GM21723 (cell line): ENCODE measurements at regions not wholly inside any gene's neighbourhood (a gene's known extent, or its start where the extent isn't known, plus 50 kb on each side); places are given as distances from the start of the nearest gene placed in this dataset.
A peak's percentile ranks its signal among the peaks of the same experiment; 100 is the strongest.

Experiments used
- ATAC-seq: cut with Tn5 transposase; IDR thresholded peaks from one replicate; pipeline ENCODE4 v1.9.1; 2021; ENCODE audit warnings: mild to moderate bottlenecking, moderate library complexity; ENCODE audit not compliant: unreplicated experiment

DNA sequence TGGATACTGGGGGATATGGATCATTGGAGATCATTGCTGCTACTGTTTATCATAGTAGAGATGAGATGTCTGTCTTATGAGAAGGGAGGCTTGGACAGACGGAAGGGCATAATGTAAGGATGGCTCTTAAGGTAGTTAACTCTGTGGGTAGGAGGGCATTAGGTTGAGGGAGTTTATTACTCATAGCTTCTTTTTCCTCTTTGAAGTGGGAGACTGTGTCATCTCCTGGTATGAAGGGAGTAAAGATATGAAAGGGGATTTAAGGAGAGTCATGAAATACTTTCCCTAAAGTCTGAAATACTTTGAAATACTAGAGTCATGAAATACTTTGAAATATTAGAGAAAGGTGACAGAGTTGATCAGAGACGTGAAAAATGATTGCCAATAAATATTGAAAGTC lies 255.5 kb upstream of the PITX2 start:
- ATAC-seq: no peak

GRCh38 chr4:110878956-110879355 lies 256.1 kb upstream of the PITX2 start:
- ATAC-seq: no peak

DNA sequence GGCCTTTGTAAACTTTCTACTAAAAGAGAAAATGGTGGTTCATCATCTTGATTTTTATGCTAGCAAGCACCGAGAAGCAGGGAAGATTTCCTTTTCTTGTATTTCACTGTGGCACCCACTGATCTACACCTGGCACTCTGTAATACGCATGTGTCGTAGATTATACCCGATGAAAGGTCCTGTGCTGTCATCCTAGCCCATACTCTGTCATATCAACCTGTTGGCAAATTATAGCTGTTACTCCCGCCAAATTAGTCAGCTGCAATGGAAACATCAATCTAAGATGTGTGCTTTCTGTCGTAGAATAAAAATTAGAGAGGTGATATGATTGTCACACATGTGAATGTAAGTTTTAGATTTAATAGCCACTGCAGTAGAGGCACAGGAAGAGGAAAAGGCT lies 263.4 kb upstream of the PITX2 start:
- ATAC-seq: no peak

- no peak for ATAC-seq
Measured at GRCh38 chr4:110886856-110887255, 264.0 kb upstream of the PITX2 start.

GRCh38 chr4:110897784-110898183 lies 274.9 kb upstream of the PITX2 start:
- ATAC-seq: no peak

DNA sequence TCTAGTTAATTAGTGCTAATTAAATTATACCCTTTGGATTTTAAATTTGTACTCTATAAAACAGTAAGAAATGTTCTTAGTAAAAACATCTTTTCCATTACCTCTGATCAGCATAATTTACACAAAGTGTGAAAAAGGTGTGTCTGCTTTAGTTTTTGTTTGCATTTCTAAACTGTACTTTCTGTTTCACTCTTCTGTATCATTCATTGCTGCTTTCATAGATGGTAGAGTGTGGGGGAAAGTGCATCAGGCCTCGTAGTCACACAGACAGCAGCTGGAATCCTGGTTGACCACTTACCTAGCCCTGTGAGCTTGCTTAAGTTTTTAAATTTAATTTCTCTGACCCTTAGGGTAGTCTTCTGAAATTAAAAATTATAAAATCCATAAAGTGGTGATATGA lies 275.4 kb upstream of the PITX2 start:
- peak; percentile 66 for ATAC-seq

DNA sequence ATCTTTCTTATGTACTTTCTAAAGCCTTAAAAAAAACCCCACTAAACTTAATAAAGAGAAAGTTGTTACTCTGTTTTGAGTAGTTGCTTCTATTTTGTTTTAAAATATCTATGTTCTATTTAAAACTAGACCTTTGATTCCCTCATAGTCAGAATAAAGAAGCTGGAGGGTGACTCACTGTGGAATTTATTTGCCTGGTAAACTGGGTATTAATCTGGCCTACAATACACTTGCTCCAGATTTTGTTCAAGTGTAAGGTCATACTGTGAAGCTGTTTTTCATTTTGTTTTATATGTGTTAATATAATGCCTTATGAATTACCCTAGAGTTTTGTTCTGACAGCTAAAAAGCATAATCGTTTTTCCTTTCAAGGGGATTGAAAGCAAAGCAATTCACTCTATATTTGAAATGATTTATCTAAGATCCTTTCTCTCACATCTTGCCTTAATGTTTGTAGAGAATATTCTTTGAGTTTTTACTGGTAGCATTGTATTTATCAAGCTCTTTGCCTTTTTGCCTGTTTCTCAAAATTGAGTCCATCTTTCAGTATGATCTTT lies 277.4 kb upstream of the PITX2 start:
- no peak for ATAC-seq

GRCh38 chr4:110902500-110902899 lies 279.6 kb upstream of the PITX2 start:
- no peak for ATAC-seq

- no peak for ATAC-seq
Measured at GRCh38 chr4:110904435-110905065, 281.7 kb upstream of the PITX2 start.

- ATAC-seq: no peak
Measured at GRCh38 chr4:110905367-110905766, 282.5 kb upstream of the PITX2 start.

DNA sequence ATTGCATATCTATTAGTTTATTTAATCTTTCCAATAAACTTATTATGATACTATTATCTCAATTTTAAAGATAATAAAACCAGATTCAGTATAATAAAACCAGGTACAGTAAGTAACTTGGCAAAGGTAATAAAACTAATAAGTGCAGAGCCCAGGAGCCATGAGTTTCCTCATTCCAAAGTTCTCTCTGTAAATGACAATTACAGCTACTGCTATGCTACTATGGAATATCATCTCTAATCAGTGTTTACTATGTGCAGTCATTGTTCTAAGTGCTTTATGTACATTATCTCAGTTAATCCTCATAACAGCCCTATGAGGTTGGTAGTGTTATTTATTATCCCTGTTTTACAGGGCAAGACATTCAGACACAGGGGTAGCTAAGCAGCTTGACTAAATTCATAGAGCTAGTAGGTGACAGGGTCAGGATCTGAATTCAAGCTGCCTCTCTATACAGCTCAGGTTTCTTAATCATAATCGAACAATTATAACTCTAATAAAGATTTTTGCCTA lies 285.0 kb upstream of the PITX2 start:
- no peak for ATAC-seq

DNA sequence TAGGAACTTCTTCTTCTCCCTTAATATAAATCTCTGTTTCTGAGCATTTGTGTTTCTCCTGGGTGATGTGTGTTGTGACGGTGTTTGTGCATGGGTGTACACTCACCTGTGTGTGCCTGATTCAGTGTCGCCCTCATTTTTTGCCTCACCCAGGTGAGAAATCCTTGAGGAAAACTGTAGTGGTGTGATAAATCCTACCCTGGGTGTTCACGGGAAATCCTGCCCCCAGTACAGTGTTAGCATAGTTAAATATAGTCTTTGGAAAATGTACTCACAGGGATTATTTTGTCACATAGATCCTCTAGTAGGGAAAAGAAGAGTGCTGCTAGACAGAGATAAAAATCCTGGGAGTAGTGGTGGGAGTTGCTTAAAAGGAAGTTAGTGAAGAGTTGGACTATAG lies 291.9 kb upstream of the PITX2 start:
- no peak for ATAC-seq

GRCh38 chr4:110915301-110915700 lies 292.4 kb upstream of the PITX2 start:
- ATAC-seq: no peak

DNA sequence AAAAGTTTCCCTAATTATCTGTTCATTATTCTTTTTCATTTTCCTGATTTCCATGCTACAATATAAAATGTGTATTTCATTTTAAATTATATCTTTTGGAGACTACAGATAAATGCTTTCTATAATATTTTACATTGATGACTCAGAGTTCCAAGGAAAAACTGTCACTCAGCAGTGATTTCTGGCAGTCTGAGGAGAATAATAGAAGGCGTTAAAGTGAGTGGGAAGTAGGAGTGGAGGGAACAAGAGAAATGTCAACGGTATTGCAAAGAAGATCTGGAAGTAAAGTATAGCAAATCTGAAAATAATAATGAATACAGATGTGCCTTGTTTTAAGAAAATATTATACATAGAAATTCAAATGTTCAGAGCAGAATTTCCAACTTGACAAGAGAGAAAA lies 293.6 kb upstream of the PITX2 start:
- no peak for ATAC-seq

- no peak for ATAC-seq
Measured at GRCh38 chr4:110917835-110918234, 295.0 kb upstream of the PITX2 start.

DNA sequence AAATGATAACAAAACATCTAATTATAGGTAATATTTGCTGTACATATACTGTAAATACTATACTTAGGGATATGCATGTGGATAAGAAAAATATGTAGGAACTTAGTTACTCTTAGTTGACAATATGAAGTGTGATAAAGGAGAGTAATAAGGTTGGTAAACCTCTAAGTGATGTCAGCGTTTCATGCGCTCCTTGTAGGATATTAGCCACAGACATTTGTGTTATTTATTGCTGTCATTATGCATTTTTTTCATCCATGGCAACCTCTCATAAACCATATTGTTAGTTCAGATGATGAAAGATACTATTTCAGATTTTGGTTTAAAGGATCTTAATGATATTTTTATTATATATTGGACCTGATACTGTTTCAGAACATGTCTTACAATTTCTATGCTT lies 298.1 kb upstream of the PITX2 start:
- no peak for ATAC-seq

DNA sequence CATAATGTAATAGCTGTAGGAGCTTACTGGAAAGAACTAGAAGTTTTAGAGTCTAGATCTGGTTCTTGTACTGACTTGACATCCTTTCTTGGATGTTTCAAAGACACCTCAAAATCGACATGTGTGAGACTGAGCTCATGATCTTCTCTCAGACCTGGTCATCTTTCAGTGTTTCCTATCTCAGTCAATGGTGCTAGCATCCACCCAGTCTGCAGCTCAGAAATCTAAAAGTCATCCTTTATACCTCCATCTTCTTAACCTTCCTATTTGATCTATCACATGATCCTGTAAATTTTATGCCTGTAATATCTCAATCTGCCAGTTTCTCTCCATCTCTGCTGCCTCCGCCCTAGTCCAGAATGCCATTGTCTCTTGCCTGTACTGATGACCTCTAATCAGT lies 301.9 kb upstream of the PITX2 start:
- ATAC-seq: no peak

DNA sequence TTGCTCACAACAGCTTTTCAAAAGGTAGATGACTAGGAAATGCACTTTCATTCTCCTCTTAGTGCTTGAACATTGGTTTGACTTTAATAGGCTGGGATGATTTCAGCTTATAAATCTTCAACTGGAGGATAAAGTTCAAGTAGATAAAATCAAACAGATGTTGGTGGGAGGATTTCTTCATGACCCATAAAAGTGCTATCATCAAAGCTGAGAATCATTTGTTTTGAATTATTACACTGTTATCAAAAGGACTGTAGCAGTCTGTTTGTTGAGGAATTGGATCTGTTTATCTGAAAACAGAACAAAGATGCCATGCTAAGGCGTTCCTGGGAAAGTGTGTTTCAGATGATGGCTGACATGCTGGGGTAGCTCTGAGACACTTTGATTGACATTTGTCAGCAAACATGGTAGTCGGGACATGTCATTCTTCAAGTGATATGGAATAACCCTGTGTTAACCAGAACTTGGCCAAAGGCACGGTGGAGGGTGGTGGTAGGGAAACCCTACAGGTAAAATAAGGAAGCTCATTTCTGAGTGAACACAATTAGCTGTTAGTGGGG lies 304.0 kb upstream of the PITX2 start:
- ATAC-seq: no peak

GRCh38 chr4:110933341-110933740 lies 310.5 kb upstream of the PITX2 start:
- no peak for ATAC-seq

DNA sequence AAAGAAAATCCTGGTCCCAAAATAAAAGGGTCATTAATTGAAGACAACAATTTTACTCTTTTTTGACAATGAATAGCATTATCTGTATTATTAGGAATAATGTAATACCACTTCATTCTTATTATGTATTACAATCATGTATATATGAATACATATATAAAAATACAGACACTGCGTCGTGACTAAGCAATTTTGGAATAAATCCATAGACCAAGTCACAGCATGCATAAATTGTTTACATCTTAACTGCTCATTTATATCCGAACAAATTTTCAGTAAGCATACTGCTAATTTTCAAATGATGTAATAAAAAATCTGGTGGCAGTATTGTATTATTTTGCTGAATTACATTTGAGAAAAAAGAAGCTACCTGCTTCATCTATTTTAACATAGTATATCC lies 321.6 kb upstream of the PITX2 start:
- no peak for ATAC-seq

DNA sequence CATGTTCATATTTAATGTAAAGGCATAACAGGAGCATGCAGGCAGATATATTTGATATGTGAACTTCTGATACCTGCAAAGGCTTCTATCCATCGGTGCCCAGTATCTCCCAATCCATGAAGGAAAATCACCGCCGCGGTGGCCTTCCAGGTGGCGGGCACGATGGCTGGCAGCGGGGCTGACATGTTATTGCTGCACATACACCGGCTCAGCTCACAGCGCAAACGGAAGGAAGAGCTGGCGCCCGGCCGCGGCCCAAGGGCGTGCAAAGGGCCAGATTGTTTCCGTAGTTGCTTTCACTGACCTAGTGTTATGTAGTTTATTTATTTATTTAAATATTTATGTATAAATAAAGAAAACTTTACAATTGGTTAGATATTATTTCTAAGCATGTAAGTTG lies 322.7 kb upstream of the PITX2 start:
- no peak for ATAC-seq

- no peak for ATAC-seq
Measured at GRCh38 chr4:110949542-110949941, 326.7 kb upstream of the PITX2 start.

DNA sequence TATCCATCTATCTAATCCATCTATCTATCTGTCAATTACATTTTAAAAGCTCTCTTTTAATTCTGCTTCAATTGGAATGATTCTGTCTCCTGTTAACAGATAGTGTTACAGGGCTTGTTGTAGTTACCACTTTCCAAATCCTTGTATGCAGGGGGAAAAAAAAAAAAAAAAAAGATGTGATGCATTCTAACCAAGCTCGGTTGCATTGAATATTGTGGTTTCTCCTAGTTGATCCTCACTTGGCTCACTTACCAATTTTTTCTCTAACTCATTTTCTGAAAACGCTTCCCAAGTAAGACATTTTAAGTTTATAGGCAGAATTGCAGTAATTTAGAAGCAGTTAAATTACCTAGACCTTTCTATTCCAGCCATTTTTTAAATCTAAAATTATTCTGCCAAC lies 327.9 kb upstream of the PITX2 start:
- ATAC-seq: no peak
